Tibial nerve (tissue), 4 donors: ENCODE measurements at regions not wholly inside any gene's neighbourhood (a gene's known extent, or its start where the extent isn't known, plus 50 kb on each side); places are given as distances from the start of the nearest gene placed in this dataset.

Source experiments
- CTCF ChIP-seq, 5 experiments: fragments of 200-600 bp in 3 of 5; fragments of 450-650 bp in 2 of 5; sonication (generic) in 3 of 5; IDR thresholded peaks; one replicate each; pipeline ENCODE4 v1.5.1; 2016 to 2019; ENCODE audit warnings: antibody characterized with exemption in 5 of 5, mild to moderate bottlenecking in 3 of 5, moderate library complexity in 2 of 5
- EP300 ChIP-seq, 2 donors: sonication (generic); formaldehyde crosslinking; IDR thresholded peaks; one replicate each; pipeline ENCODE4 v1.6.1; 2017; ENCODE audit warnings: antibody characterized with exemption in 2 of 2, mild to moderate bottlenecking in 1 of 2
- POLR2A ChIP-seq, 2 donors: fragments of 450-650 bp; IDR thresholded peaks; one replicate each; pipeline ENCODE4 v1.6.1; 2017; ENCODE audit warnings: antibody characterized with exemption in 2 of 2, mild to moderate bottlenecking in 2 of 2, moderate library complexity in 2 of 2

- TF ChIP-seq CTCF (IDR thresholded peaks at IDR 0.05) (no peak), POLR2A (IDR thresholded peaks at IDR 0.05) (no peak), EP300 (IDR thresholded peaks at IDR 0.05) (no peak)
Observed at GRCh38 chr16:5381481-5381880, 283.9 kb upstream of the EEF2KMT start.
